ENCODE measurements at regions not wholly inside any gene's neighbourhood (a gene's known extent, or its start where the extent isn't known, plus 50 kb on each side); places are given as distances from the start of the nearest gene placed in this dataset.

- no peak for DNase-seq
Measured at GRCh38 chr2:14313341-14313740, 319.2 kb upstream of the LRATD1 start.

- DNase-seq, result no peak
Measured at GRCh38 chr2:14316594-14316993, 315.9 kb upstream of the LRATD1 start.

GRCh38 chr2:14321357-14321756, 311.2 kb upstream of the LRATD1 start:
- DNase-seq, result no peak

GRCh38 chr2:14322306-14322705, 310.2 kb upstream of the LRATD1 start:
- no peak for DNase-seq

- DNase-seq, result no peak
Measured at GRCh38 chr2:14324308-14324707, 308.2 kb upstream of the LRATD1 start.

GRCh38 chr2:14330884-14331283, 301.6 kb upstream of the LRATD1 start:
- DNase-seq, result no peak

- DNase-seq, result no peak
Measured at GRCh38 chr2:14336759-14337382, 295.6 kb upstream of the LRATD1 start.

GRCh38 chr2:14340703-14341102, 291.8 kb upstream of the LRATD1 start:
- no peak for DNase-seq

- DNase-seq, result no peak
Measured at GRCh38 chr2:14342313-14342712, 290.2 kb upstream of the LRATD1 start.

GRCh38 chr2:14344355-14344754, 288.2 kb upstream of the LRATD1 start:
- no peak for DNase-seq

- DNase-seq, result no peak
Measured at GRCh38 chr2:14348247-14348646, 284.3 kb upstream of the LRATD1 start.

GRCh38 chr2:14350856-14351255, 281.7 kb upstream of the LRATD1 start:
- DNase-seq, result no peak

- DNase-seq, result no peak
Measured at GRCh38 chr2:14352067-14352466, 280.4 kb upstream of the LRATD1 start.

- DNase-seq, result no peak
Measured at GRCh38 chr2:14354231-14354630, 278.3 kb upstream of the LRATD1 start.

- no peak for DNase-seq
Measured at GRCh38 chr2:14355102-14355501, 277.4 kb upstream of the LRATD1 start.

GRCh38 chr2:14358339-14358738, 274.2 kb upstream of the LRATD1 start:
- no peak for DNase-seq

GRCh38 chr2:14358774-14359173, 273.7 kb upstream of the LRATD1 start:
- DNase-seq, result no peak

GRCh38 chr2:14363137-14363536, 269.4 kb upstream of the LRATD1 start:
- DNase-seq, result no peak

- no peak for DNase-seq
Measured at GRCh38 chr2:14363976-14364375, 268.5 kb upstream of the LRATD1 start.

- DNase-seq, result no peak
Measured at GRCh38 chr2:14364471-14364870, 268.0 kb upstream of the LRATD1 start.

GRCh38 chr2:14385043-14385442, 247.5 kb upstream of the LRATD1 start:
- DNase-seq, result no peak

- DNase-seq, result no peak
Measured at GRCh38 chr2:14387332-14387731, 245.2 kb upstream of the LRATD1 start.

GRCh38 chr2:14388724-14389123, 243.8 kb upstream of the LRATD1 start:
- no peak for DNase-seq

- DNase-seq, result no peak
Measured at GRCh38 chr2:14396533-14397083, 235.9 kb upstream of the LRATD1 start.

- DNase-seq, result no peak
Measured at GRCh38 chr2:14398641-14399040, 233.9 kb upstream of the LRATD1 start.
